ENCODE measurements at regions not wholly inside any gene's neighbourhood (a gene's known extent, or its start where the extent isn't known, plus 50 kb on each side); places are given as distances from the start of the nearest gene placed in this dataset.

- TF ChIP-seq, protein P1, sequence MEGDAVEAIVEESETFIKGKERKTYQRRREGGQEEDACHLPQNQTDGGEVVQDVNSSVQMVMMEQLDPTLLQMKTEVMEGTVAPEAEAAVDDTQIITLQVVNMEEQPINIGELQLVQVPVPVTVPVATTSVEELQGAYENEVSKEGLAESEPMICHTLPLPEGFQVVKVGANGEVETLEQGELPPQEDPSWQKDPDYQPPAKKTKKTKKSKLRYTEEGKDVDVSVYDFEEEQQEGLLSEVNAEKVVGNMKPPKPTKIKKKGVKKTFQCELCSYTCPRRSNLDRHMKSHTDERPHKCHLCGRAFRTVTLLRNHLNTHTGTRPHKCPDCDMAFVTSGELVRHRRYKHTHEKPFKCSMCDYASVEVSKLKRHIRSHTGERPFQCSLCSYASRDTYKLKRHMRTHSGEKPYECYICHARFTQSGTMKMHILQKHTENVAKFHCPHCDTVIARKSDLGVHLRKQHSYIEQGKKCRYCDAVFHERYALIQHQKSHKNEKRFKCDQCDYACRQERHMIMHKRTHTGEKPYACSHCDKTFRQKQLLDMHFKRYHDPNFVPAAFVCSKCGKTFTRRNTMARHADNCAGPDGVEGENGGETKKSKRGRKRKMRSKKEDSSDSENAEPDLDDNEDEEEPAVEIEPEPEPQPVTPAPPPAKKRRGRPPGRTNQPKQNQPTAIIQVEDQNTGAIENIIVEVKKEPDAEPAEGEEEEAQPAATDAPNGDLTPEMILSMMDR (optimal IDR thresholded peaks at IDR 0.05 in 1 of 3, IDR thresholded peaks at IDR 0.05 in 1 of 3, conservative IDR thresholded peaks at IDR 0.05 in 1 of 3; ENCODE audit: extremely low read depth in 1 of 3, insufficient read depth in 2 of 3, low read length in 3 of 3) = no peak
- no peak for TF ChIP-seq EZH2 (IDR thresholded peaks at IDR 0.05; ENCODE audit: low read length)
These were observed 61.7 kb downstream of the KPNA2 start for GRCh38 chr17:68097161-68097805.

All from keratinocyte (primary cell).